Mucosa of descending colon (tissue), 3 donors: ENCODE measurements at regions not wholly inside any gene's neighbourhood (a gene's known extent, or its start where the extent isn't known, plus 50 kb on each side); places are given as distances from the start of the nearest gene placed in this dataset.

Experiments
- ATAC-seq: fragments of 200-7000 bp; cut with Tn5 transposase; one replicate; pipeline ENCODE4 v1.9.1; 2020; ENCODE audit warnings: mild to moderate bottlenecking, moderate library complexity
- DNase-seq, 3 donors: peaks; one replicate each; pipeline ENCODE4 v3.0.0-alpha.2; 2020
- H3K36me3 ChIP-seq: fragments of 200-600 bp; one replicate; pipeline ENCODE4 v1.8.0; 2021; ENCODE audit warnings: low read depth, mild to moderate bottlenecking
- H3K4me1 ChIP-seq: fragments of 200-600 bp; one replicate; pipeline ENCODE4 v1.8.0; 2021; ENCODE audit warnings: low read depth, mild to moderate bottlenecking
- H3K4me3 ChIP-seq: fragments of 200-600 bp; one replicate; pipeline ENCODE4 v1.8.0; 2021; ENCODE audit warnings: mild to moderate bottlenecking
- H3K9me3 ChIP-seq: fragments of 200-600 bp; one replicate; pipeline ENCODE4 v1.8.0; 2021; ENCODE audit warnings: mild to moderate bottlenecking
- intact Hi-C, 2 donors: fragments of 100-400 bp; cut with DNase I in 1 of 2; cut with micrococcal nuclease in 1 of 2; formaldehyde crosslinking; loops; one replicate each; pipeline versions ENCODE4 v1.11.0 to v1.11.1; 2022; cut with DNase I, micrococcal nuclease
- TF ChIP-seq, protein P1 (sequence below): fragments of 200-600 bp; IDR thresholded peaks from one replicate; pipeline ENCODE4 v1.8.0; 2022; ENCODE audit warnings: antibody characterized with exemption, mild to moderate bottlenecking
- donor health status: DM: no; HTN: no; CAD: no; lungs with moderate emphysema.
- donor health status: DM: no; HTN: no; CAD: no.
- donor health status: DM: no; HTN: yes; CAD: no.

DNA sequence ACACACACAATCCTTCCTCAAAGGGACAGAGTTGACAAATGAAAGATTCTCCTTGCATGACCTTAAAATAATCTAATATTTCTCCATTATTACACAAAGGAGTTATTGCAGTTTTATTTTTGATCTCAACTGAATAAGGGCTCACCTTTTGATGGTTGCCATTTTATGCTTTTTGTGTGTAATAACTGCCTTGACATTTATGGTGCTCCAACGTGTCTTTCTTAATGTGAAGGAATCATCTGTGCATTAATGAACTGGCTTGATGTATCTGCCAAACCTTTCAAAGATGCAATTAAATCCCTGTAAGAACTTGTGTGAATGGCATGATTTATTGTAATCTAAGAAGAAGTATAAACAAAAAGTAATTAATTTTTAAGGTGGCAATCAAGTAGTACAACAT lies 1519.8 kb upstream of the CDH9 start:
- H3K36me3 ChIP-seq = no peaks in the 10 kb centered on the region
- no peak for ATAC-seq
- DNase-seq = no peak
- H3K4me1 ChIP-seq = no peaks in the 10 kb centered on the region
- peaks cover 16% of the 10 kb centered on the region for H3K9me3 ChIP-seq
- TF ChIP-seq, protein P1, sequence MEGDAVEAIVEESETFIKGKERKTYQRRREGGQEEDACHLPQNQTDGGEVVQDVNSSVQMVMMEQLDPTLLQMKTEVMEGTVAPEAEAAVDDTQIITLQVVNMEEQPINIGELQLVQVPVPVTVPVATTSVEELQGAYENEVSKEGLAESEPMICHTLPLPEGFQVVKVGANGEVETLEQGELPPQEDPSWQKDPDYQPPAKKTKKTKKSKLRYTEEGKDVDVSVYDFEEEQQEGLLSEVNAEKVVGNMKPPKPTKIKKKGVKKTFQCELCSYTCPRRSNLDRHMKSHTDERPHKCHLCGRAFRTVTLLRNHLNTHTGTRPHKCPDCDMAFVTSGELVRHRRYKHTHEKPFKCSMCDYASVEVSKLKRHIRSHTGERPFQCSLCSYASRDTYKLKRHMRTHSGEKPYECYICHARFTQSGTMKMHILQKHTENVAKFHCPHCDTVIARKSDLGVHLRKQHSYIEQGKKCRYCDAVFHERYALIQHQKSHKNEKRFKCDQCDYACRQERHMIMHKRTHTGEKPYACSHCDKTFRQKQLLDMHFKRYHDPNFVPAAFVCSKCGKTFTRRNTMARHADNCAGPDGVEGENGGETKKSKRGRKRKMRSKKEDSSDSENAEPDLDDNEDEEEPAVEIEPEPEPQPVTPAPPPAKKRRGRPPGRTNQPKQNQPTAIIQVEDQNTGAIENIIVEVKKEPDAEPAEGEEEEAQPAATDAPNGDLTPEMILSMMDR = no peak
- intact Hi-C loops = no loop called here
- H3K4me3 ChIP-seq = no peak overlapping the region

- intact Hi-C loops = no loop called here
- DNase-seq = no peak
- Histone ChIP-seq H3K36me3 (no peaks in the 10 kb centered on the region), H3K4me1 (no peaks in the 10 kb centered on the region), H3K9me3 (peaks cover 15% of the 10 kb centered on the region), H3K4me3 (no peak overlapping the region)
- TF ChIP-seq, protein P1 = no peak
- no peak for ATAC-seq
Observed at GRCh38 chr5:28557114-28557513, 1518.7 kb upstream of the CDH9 start.

GRCh38 chr5:28549588-28549987 lies 1511.2 kb upstream of the CDH9 start:
- Histone ChIP-seq H3K4me3 (no peak overlapping the region), H3K9me3 (peaks cover 29% of the 10 kb centered on the region), H3K36me3 (no peaks in the 10 kb centered on the region), H3K4me1 (no peaks in the 10 kb centered on the region)
- no peak for ATAC-seq
- TF ChIP-seq, protein P1 = no peak
- intact Hi-C loops = no loop called here
- DNase-seq = no peak

- ATAC-seq (no peak), DNase-seq (no peak)
- intact Hi-C loops = no loop called here
- H3K4me1 ChIP-seq = no peaks in the 10 kb centered on the region
- peaks cover 29% of the 10 kb centered on the region for H3K9me3 ChIP-seq
- H3K4me3 ChIP-seq = no peak overlapping the region
- TF ChIP-seq, protein P1 = no peak
- H3K36me3 ChIP-seq = no peaks in the 10 kb centered on the region
Observed at GRCh38 chr5:28548856-28549255, 1510.5 kb upstream of the CDH9 start.

DNA sequence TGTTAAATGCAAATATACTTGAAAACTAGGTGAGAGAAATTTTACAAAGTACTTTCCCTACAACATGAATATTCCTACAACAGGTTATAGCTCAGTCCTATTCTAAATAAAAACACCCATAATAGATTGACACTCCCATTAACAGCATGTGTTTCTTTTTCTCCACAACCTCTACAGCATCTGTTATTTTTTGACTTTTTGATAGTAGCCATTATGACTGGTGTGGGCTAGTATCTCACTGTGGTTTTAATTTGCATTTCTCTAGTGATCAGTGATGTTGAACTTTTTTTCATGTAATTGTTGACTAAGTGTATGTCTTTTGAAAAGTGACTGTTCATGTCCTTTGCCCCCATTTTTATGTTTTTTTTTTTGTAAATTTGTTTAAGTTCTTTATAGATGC lies 1506.1 kb upstream of the CDH9 start:
- intact Hi-C loops = no loop called here

More for the DNA sequence above, 1506.1 kb upstream of the CDH9 start:
- Histone ChIP-seq H3K9me3 (peaks cover 41% of the 10 kb centered on the region), H3K4me3 (no peak overlapping the region), H3K4me1 (no peaks in the 10 kb centered on the region), H3K36me3 (no peaks in the 10 kb centered on the region)
- DNase-seq = no peak
- TF ChIP-seq, protein P1 = no peak
- no peak for ATAC-seq
